ENCODE measurements at regions not wholly inside any gene's neighbourhood (a gene's known extent, or its start where the extent isn't known, plus 50 kb on each side); places are given as distances from the start of the nearest gene placed in this dataset.

- no peak for TF ChIP-seq POLR2A (IDR thresholded peaks at IDR 0.05)
- no peak for TF ChIP-seq CTCF (IDR thresholded peaks at IDR 0.05)
Observed at GRCh38 chr14:105947599-105947998, 421.2 kb downstream of the TMEM121 start.

Data from body of pancreas (tissue), 4 donors.